HG02840 (cell line): ENCODE measurements at regions not wholly inside any gene's neighbourhood (a gene's known extent, or its start where the extent isn't known, plus 50 kb on each side); places are given as distances from the start of the nearest gene placed in this dataset.

ENCODE experiments used
- ATAC-seq: cut with Tn5 transposase; IDR thresholded peaks from one replicate; pipeline ENCODE4 v1.9.1; 2021; ENCODE audit warnings: mild to moderate bottlenecking, moderate library complexity, moderate number of reproducible peaks; ENCODE audit not compliant: unreplicated experiment, low FRiP score

DNA sequence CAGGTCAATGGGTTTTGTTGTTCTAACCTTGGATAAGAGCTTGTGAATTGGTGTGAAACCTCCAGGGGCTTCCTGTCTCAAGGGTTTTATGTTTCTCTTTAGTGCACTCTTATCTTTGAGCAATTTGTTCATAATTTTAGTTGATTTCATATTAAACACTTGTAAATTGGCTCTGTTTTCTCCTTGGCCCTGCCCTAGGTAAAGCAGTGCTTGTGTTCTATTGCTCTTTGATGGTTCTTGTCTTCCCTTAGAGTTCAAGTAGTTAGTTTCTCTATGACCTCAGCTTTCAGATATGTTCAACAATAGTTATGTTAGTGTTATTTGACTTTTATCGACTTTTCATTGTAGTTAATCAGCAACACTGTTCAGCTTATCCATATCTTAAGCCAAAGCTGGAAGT is 566.4 kb upstream of the POT1 start:
- ATAC-seq, result no peak

DNA sequence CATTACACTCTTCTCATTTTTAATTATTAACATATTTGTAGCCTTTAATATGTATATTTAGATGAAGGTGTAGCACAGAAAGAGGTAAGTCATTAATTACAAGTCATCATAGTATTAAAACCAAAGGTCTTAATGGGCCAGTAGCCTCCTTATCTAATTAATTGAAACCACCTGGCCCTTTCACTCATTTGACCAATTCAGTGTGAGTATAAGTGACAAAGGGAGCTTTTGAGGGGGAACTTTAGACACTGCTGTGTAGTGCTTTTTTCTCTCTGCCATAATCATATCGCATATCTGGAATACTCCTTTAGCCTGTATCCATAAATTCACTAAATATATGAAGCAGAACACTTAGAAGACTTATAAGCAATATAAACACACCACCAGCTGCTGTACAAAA is 562.9 kb upstream of the POT1 start:
- ATAC-seq, result no peak

DNA sequence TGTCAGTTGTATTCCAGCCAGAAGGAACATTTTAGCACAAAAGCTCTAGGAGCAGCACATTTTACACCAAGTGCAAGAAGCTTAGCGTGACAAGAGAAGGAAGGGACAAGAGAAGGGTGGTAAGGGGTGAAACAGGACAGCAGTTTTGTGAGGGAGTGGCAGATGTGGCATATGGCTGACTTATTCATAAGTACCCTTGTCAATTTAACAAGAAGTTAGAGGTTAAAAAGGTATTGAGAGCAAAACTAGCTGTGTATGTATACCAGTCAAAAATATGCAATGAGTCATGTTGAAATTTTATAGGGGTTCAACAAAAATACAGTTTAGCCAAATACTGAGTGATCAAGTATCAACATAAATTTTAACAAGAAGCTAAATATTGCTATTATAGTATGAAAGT is 561.5 kb upstream of the POT1 start:
- ATAC-seq, result no peak

DNA sequence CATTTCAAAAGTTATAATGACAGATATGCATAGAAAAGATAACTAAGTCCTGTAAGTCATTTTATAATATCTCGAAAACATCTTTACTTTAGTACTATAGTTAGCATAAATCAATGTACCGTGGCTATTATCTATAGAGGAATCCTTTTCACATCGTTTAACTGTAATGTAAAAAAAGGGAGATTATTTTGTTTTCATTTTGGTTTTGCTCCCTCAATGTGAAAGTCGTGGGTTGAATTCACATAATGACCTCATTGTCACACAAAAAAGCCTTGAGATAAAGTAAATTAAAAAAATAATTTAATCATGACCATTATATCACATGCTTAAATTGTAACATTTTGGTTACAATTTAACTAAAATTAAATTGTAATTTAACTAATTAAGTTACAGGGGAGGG is 560.5 kb upstream of the POT1 start:
- ATAC-seq, result no peak

DNA sequence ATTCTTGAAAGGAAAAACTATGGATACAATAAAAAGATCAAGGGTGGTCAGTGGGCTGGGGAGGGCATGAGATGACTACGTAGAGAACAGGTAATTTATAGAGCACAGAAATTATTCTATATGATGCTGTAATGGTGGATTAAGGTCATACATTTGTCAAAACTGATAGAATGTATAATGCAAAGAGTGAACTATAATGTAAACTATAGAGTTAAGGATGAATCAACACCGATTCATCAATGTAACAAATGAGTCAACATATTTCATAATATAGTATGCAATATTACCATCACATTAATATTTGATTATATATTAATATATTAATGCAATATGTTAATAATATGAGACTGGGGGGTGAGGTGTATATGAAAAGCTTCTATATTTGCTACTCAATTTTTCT is 555.6 kb upstream of the POT1 start:
- ATAC-seq, result no peak

DNA sequence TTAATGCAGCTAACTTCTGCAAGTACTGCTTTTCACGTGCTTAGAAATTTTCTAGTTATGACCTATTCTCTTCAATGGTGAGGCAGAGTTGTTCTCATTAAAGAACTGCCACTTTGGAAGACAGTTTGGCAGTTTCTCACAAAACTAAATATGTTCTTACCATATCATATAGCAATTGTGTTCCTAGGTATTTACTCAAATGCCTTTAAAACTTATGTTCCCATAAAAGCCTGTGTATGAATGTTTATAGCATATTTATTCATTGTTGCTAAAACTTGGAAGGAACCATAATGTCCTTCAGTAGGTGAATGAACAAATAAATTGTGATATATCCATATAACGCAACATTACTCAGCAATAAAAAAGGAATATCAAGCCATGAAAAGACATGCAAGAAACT is 555.1 kb upstream of the POT1 start:
- no peak for ATAC-seq

DNA sequence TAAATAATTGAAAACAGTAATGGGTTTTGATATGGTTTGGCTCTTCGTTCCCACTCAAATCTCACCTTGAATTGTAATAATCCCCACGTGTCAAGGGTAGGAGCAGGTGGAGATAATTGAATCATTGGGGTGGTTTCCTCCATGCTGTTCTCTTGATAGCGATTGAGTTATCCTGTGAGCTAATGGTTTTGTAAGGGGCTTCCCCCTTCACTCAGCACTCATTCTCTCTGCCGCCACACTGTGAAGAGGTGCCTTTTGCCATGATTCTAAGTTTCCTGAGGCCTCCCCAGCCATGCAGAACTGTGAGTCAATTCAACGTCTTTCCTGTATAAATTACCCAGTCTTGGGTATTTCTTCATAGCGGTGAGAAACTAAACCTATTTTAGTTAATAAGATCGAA is 551.7 kb upstream of the POT1 start:
- no peak for ATAC-seq

DNA sequence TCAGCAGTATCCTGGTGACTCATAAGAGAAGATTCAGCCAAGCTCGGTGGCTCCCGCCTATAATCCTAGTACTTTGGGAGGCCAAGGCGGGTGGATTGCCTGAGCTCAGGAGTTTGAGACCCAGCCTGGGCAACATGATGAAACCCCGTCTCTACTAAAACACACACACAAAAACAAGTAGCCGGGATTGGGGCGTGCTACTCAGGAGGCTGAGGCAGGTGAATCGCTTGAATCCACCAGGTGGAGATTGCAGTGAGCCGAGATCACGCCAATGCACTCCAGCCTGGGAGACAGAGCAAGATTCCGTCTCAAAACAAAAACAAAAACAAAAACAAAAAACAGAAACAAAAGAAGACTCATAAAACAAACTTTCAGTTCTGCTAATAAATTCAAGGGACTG is 551.1 kb upstream of the POT1 start:
- no peak for ATAC-seq

DNA sequence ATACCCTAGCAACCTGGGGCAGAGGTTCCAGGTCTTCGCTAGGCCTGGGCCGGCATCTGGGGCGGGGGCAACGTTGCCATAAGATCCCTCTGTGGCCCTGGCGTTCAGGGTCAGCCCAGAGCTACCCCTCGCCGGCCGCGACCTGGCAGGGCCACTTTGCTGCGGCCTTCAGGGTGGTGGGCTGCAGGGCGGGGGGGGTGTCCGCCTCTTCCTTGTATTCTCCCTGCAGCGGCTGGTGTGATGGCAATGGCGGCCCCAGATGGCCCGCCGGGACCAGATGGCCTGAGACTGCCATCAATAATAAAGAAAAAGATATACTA is 539.2 kb upstream of the POT1 start:
- no peak for ATAC-seq

DNA sequence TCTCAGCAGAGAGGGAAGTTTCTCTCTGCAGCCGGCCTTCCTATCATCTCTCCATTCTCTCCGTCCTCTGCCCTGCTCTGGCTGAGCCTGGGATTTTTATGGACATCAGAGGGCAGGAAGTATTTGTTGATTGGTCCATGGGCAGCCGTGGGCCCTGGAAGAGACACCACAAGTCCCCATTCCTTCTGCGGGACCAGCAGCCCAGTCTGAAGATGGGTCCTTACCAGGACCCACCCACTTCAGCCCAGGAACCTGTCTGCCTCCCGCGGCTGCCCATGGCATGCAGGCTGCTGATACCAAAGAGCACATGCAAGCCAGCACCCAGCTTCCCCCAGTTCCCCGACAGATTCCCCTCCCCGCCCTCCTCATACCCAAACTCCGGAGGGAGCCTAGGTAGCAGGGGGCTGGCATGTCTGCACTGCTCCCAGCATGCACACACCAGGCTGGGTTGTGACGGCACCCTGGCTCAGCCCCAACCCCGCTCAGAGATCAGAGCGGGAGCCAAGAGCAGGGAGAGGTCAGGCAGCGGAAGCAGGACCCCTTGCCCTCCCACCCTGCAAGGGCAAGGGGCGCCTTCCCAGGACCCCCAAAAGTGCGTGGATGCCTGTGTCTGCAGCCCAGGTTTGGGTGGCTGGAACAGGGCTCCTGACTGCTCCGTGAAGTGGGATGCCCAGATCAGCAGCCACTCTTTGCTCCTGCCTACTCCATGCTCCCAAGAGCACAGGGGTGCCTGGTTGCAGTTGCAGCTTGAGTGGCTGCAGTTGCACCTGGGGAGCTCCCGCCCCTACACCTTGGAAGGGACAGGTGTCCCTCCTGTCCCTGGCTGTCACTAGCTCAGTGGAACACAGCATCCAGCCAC is 538.6 kb upstream of the POT1 start:
- ATAC-seq, result no peak

DNA sequence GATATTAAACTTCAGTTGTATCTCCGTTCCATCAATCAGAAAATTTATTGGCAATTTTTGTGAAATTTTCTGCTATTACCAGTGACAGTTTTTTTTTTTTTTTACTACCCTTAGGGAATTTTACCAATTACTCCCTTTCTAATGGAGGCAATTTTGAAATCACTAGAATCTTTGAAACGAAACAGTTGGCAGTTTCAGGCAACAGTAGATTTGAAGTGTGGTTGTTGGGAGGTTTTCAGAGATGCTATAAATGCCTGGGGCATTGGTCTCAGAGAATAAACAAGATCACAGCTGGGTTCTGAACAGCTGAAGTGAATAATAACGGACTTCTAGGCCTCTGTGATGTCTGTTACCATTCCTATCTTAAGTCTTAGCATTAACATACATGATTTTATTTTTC is 535.9 kb upstream of the POT1 start:
- ATAC-seq, result no peak

DNA sequence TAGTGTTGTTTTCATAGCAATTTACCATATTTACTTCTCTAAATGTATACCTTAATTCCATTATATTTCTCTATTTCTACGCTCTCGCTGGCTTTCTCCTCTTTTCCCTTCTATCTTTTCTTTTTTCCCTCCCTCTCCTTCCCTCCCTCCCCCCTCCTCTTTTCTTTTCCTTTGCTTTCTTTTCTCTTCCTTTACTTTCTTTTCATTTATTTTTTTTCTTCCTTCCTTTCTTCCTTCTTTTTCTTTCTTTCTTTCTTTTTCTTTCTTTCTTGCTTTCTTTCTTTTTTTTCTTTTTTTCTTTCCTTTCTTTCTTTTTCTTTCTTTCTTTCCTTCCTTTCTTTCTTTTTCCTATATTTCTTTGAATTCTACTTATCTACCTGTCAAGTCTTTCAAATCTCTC is 533.0 kb upstream of the POT1 start:
- no peak for ATAC-seq

DNA sequence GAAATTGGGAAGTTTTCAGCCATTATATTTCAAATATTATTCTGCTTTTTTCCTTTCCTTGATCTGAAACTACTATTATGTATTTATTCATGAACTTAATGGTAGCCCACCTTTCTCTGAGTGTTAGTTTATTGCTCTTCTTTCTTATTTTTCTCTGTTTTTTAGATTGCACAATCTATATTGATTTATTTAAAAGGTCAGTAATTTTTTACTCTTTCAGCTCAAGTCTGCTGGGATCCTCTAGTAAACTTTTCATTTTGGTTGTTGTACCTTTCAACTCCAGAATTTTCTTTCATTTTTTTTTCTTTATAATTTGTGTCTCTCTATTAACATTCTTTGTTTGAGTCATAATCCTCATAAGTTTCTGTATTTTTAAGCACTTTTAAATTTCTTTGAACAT is 529.4 kb upstream of the POT1 start:
- no peak for ATAC-seq

DNA sequence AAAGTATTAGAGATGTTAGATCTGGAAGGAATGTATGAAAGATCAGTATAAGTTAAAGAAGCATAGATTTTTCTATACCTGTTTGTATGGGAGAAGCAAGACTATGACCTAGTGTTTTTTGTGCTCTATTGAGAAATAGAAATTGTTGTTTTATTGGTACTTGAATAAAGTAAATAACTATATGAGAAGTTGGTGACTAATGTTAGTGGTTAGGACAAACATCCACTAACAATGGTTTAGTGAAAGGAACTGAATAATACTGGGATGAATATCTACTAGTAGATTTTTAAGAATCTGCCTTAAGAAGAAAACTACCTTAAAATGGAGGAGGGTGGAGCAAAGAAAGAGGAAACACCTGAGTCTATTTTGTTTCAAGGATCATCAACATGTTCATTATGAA is 521.1 kb upstream of the POT1 start:
- ATAC-seq, result no peak

DNA sequence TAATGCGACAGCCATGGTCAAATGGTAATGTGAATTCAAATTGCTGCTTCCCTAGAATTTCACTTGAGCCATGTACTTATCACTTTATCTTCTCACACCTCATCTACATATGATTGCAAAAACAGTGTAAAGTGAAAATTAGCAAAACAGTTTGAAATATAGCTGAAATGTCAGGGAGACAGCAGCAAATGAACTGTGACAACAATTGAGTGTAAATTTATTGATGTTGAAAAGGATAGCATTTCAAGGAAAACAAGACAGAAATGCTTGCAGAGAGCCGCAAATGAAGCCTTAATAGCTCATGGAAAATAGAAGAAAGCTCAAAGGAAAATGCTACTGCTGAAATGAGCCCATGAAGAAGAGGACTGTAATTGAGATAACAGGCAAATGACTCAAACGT is 516.2 kb upstream of the POT1 start:
- no peak for ATAC-seq

DNA sequence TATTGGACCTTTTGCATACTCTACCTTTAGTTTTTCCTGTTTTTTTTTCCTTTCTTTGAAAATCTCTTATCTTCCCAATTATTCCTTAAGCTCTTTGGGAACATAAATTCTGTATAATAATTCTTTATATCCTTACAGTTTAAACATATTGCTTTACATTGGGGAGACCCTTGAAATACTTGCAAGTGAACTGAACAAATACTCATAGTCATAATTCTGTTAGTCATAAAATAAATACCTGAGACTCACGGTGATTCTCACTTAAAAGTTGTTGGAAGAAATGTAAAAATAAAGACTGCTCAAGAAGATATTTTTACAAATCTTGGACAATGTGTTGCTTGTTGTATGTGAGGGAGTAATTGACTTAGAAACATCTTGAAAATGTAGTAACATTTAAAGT is 515.2 kb upstream of the POT1 start:
- ATAC-seq, result no peak

DNA sequence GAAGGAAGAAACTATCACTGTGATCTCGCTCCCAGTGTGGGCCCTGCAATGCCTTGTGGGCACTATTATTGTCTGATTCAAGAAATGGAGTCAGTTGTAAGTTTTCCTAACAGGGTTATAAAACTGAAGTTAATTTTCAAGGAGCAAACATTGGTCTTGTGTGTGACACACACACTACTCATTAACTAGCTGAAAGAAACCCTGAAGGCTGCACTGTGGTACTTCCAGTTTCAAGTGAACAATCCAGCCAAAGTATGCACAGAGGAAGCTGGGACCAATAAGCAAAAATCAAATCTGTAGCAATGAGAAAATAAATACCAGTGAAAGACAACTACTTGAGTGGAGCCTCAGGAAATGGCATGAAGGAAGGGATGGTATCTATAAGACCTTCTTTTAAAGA is 506.6 kb upstream of the POT1 start:
- no peak for ATAC-seq

DNA sequence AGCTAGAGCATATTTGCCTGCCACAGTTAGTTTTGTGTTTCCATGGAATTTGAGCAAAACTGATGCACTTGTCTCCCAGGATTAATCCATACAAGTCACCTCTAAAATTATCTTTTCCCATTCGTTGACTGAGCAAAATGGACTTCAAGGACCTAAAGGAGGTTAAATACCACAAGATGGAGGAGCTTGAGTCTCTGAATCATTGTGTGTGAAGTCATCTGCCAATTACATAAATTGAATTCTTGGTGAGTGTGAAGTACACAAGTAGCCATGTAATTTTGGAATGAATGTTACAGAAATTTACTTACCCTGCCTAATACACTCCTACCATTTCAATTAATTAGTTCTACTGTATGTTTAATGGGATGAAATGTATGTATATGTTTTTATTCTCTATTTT is 501.7 kb upstream of the POT1 start:
- ATAC-seq, result no peak

DNA sequence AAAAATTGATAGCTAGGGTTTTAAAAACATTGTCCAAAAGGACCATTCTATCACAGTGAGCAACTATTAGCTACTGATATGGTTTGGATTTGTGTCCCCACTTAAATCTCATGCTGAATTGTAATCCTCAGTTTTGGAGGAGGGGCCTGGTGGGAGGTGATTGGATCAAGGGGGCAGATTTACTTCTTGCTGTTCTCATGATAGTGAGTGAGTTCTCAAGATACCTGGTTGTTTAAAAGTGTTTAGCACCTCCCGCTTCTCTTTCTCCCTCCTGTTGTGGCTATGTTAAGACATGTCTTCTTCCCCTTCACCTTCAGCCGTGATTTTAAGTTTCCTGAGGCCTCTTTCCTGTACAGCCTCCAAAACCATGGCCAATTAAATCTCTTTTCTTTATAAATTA is 500.4 kb upstream of the POT1 start:
- ATAC-seq, result no peak

DNA sequence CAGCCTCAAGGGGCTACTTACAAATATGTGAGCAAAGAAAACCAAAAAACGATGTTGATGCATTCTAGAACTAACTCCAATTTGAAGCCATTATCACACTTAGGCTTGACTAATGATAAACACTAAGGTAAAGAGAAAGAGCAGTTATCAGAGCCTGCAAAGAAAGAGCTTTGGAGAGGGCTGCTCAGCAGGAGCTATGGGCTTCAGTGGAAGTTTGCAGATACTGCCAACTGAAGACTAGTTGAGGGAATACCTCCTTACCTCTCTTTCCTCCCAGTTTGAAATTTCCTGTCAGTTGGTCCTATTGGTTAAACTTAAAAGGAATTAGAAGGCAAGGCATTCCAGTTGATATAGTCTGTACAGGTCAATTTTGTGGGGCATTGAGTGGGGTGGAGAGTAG is 498.1 kb upstream of the POT1 start:
- ATAC-seq, result no peak

DNA sequence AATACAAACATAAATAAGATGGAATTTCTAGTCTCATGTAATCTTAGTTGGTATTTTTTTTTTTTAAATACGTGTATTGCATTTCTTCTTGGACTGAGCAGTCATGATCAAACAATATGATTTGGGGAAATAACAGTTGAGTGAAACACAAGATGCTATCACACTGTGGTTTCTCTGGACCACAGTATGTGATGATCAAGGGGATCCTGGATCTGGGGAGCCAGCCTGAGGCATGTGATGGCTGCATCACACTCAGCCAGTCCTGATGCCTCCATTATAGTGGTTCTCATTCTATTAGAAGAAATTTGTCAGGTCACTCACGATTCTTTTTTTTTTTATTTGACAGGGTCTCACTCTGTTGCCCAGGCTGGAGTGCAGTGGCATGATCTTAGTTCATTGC is 495.9 kb upstream of the POT1 start:
- no peak for ATAC-seq

DNA sequence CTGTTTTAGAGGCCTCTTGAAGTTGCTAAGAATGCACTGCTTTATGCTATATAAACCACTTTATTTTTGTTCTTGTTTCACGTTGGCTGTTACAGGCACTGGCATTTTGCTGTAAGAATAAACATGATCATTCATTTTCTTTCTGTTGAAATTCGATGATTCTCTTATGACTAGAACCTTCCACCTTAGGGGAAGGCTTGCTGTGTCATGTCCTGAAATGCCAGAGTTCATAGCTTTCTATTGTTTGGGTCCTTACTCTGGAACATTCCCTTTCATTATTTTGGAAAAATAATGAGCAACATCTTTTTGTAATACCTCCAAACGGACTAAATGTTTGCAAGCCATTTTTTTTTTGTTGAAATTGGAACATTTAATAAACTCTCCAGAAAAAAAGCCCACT is 495.1 kb upstream of the POT1 start:
- no peak for ATAC-seq
